ENCODE measurements at regions not wholly inside any gene's neighbourhood (a gene's known extent, or its start where the extent isn't known, plus 50 kb on each side); places are given as distances from the start of the nearest gene placed in this dataset.

DNA sequence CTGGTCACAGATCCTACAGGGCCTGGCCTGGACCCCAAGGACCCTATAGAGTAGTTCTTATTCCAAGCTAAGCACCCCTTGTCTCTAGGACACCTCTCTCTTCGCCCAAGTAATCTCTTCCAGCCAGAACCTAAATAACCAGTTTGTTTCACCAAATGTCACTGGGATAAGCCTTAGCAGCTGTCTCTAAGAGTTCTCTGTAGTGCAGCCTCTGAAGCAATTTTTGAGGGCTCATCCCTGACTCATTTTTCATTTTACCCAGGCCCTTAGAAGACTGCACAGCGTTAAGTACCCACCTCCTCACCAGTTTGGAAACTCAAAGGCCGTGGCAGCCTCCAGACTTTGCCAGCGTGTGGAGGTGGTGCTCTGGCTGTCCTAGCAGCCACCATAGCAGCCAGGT is 290.1 kb upstream of the SIX2 start:
- no peak overlapping the region for H3K4me3 ChIP-seq (replicated peaks in 1 of 3; ENCODE audit: low read depth in 2 of 3, low read length in 3 of 3)
- no peaks in the 10 kb centered on the region for H3K36me3 ChIP-seq (replicated peaks in 1 of 2; ENCODE audit: control insufficient read depth in 1 of 2, insufficient read depth in 2 of 2, low read length in 2 of 2)
- H3K9me3 ChIP-seq (replicated peaks in 1 of 2; ENCODE audit: control insufficient read depth in 1 of 2, insufficient read depth in 1 of 2, low read length in 2 of 2) = no peaks in the 10 kb centered on the region
- peaks cover 0 to 5% (median 0%) of the 10 kb centered on the region in 7 donors for H3K9me3 Mint-ChIP-seq
- peaks cover 2 to 5% (median 5%) of the 10 kb centered on the region in 3 donors for H3K27me3 Mint-ChIP-seq (ENCODE audit: low read depth in 3 of 3)
- no peaks in the 10 kb centered on the region for H3K36me3 Mint-ChIP-seq
- H3K4me3 Mint-ChIP-seq = no peak overlapping the region
- intact Hi-C loops (cut with micrococcal nuclease) = no loop called here
- no peaks in the 10 kb centered on the region for H3K4me1 Mint-ChIP-seq
- no peaks in the 10 kb centered on the region for H3K4me1 ChIP-seq (ENCODE audit: control insufficient read depth in 1 of 2, insufficient read depth in 2 of 2, low read length in 2 of 2)
- no peaks in the 10 kb centered on the region for H3K79me2 ChIP-seq (ENCODE audit: insufficient read depth, low read length)
- no peak overlapping the region for H2AFZ ChIP-seq (ENCODE audit: insufficient read depth, low read depth, low read length, poor library complexity, severe bottlenecking)
- peak overlapping the region in 1 of 7 donors; percentile 28 for H3K27ac Mint-ChIP-seq
- no peak for TF ChIP-seq CTCF (IDR thresholded peaks at IDR 0.05)
- no peak overlapping the region for H3K9ac ChIP-seq (ENCODE audit: insufficient read depth, low read length, poor library complexity, severe bottlenecking)
- DNase-seq = no peak
- WGBS (ENCODE audit: insufficient coverage) = 93% methylated on average over 4 of the region's 4 CpGs
- H3K27me3 ChIP-seq (ENCODE audit: control insufficient read depth in 2 of 2, insufficient read depth in 2 of 2, low read length in 2 of 2) = peaks cover 0 to 2% of the 10 kb centered on the region in 2 donors
- no peak overlapping the region for H3K4me2 ChIP-seq (replicated peaks; ENCODE audit: extremely low read depth, low read length, poor library complexity, severe bottlenecking)
- no peak overlapping the region for H3K27ac ChIP-seq (ENCODE audit: low read depth in 1 of 2, low read length in 2 of 2)
- no peaks in the 10 kb centered on the region for H4K20me1 ChIP-seq (ENCODE audit: insufficient read depth, low read length)

DNA sequence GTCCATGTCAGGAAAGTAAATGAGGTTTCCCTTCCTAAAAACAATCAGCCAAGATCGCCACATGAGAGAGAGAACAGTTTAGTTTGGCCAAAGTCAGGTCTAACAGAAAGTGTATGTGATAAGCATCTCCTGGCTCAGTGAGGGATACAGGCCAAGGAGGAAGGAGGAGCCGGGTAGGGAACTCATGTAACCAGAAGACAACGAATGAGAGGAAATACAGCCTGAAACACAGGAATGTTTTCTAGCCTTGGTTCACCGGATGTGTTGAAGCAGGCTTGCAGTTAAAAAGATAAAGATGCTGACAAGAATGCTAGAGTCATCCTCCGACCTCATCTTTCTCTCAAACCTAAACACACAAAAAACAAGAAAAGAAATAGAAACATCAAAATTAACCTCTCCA is 283.9 kb upstream of the SIX2 start:
- Histone ChIP-seq H3K79me2 (ENCODE audit: insufficient read depth, low read length) (no peaks in the 10 kb centered on the region), H3K9me3 (replicated peaks in 1 of 2; ENCODE audit: control insufficient read depth in 1 of 2, insufficient read depth in 1 of 2, low read length in 2 of 2) (no peaks in the 10 kb centered on the region), H3K4me2 (replicated peaks; ENCODE audit: extremely low read depth, low read length, poor library complexity, severe bottlenecking) (no peak overlapping the region), H3K36me3 (replicated peaks in 1 of 2; ENCODE audit: control insufficient read depth in 1 of 2, insufficient read depth in 2 of 2, low read length in 2 of 2) (no peaks in the 10 kb centered on the region), H3K27me3 (ENCODE audit: control insufficient read depth in 2 of 2, insufficient read depth in 2 of 2, low read length in 2 of 2) (peaks cover 0 to 2% of the 10 kb centered on the region in 2 donors), H3K4me3 (replicated peaks in 1 of 3; ENCODE audit: low read depth in 2 of 3, low read length in 3 of 3) (no peak overlapping the region), H4K20me1 (ENCODE audit: insufficient read depth, low read length) (no peaks in the 10 kb centered on the region), H3K9ac (ENCODE audit: insufficient read depth, low read length, poor library complexity, severe bottlenecking) (no peak overlapping the region), H3K4me1 (ENCODE audit: control insufficient read depth in 1 of 2, insufficient read depth in 2 of 2, low read length in 2 of 2) (no peaks in the 10 kb centered on the region), H3K27ac (ENCODE audit: low read depth in 1 of 2, low read length in 2 of 2) (no peak overlapping the region), H2AFZ (ENCODE audit: insufficient read depth, low read depth, low read length, poor library complexity, severe bottlenecking) (no peak overlapping the region)
- no peaks in the 10 kb centered on the region for H3K4me1 Mint-ChIP-seq
- H3K27me3 Mint-ChIP-seq (ENCODE audit: low read depth in 3 of 3) = peaks cover 4 to 9% (median 5%) of the 10 kb centered on the region in 3 donors
- peaks cover 0 to 8% (median 0%) of the 10 kb centered on the region in 7 donors for H3K9me3 Mint-ChIP-seq
- no peak overlapping the region for H3K27ac Mint-ChIP-seq
- no peak for DNase-seq
- no peak overlapping the region for H3K4me3 Mint-ChIP-seq
- TF ChIP-seq CTCF (IDR thresholded peaks at IDR 0.05) = no peak
- intact Hi-C loops (cut with micrococcal nuclease) = no loop called here
- 50% methylated on average over 1 of the region's 5 CpGs for WGBS (ENCODE audit: insufficient coverage)
- no peaks in the 10 kb centered on the region for H3K36me3 Mint-ChIP-seq

Data from CD14-positive monocyte (primary cell).